BLaER1 (cell line): ENCODE measurements at regions not wholly inside any gene's neighbourhood (a gene's known extent, or its start where the extent isn't known, plus 50 kb on each side); places are given as distances from the start of the nearest gene placed in this dataset.

ENCODE experiments used
- H3K27ac ChIP-seq: shearing (Covaris generic); formaldehyde crosslinking; 2 replicates; pipeline ENCODE4 v1.8.1; 2022
- H3K27me3 ChIP-seq: shearing (Covaris generic); formaldehyde crosslinking; 2 replicates; pipeline ENCODE4 v1.8.1; 2022
- H3K36me3 ChIP-seq: shearing (Covaris generic); formaldehyde crosslinking; 2 replicates; pipeline ENCODE4 v1.8.1; 2022
- H3K4me1 ChIP-seq: shearing (Covaris generic); formaldehyde crosslinking; 2 replicates; pipeline ENCODE4 v1.8.1; 2022
- H3K4me2 ChIP-seq: shearing (Covaris generic); formaldehyde crosslinking; 2 replicates; pipeline ENCODE4 v1.8.1; 2022
- H3K4me3 ChIP-seq: shearing (Covaris generic); formaldehyde crosslinking; 2 replicates; pipeline ENCODE4 v1.8.1; 2022
- H3K9ac ChIP-seq: shearing (Covaris generic); formaldehyde crosslinking; 2 replicates; pipeline ENCODE4 v1.8.1; 2022
- H3K9me3 ChIP-seq: shearing (Covaris generic); formaldehyde crosslinking; 2 replicates; pipeline ENCODE4 v1.8.1; 2022
- H4K20me1 ChIP-seq: shearing (Covaris generic); formaldehyde crosslinking; 2 replicates; pipeline ENCODE4 v1.8.1; 2022
- Cebpa-rat ChIP-seq: shearing (Covaris generic); IDR thresholded peaks from 2 replicates; pipeline ENCODE4 v1.8.1; 2022

DNA sequence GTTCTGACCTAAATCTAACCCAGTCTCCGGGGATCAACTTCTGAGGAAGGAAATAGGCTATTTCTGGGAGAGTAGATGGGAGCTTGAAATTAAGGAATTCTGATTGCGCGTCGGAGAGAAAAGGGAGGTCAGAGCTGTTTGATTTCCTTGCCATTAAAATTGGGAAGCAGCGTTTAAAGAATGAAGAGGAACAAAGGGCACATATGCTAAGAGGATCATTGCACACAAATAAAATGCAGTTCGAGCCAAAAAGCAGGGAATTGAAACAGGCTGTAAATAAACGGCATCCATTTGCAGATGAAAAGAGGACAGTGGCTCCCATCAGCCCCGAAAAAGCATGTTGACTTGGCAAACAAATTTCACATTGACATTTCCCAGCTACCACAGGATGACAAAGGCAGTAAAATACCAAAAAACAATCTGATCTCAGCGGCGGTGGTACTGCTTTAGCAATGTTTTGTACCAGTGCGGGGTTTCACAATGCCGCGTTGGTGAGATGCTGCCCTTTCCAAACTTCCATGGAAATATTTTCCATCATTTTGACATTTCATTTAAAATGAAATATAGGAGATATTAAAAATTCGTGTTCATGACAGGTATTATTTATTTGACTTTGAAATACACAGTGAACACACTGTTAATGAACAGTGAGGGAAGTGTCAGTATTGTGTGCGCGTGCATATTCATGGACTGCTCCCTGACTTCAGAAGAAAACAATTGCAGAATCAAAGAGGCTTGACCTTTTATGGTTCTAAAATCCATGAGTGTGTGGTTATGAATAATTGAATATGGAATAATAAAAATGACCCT is 108.8 kb downstream of the SQOR start:
- H3K4me3 ChIP-seq = no peak overlapping the region
- H3K4me1 ChIP-seq = no peaks in the 10 kb centered on the region
- no peaks in the 10 kb centered on the region for H3K36me3 ChIP-seq
- H3K27me3 ChIP-seq = no peaks in the 10 kb centered on the region
- no peaks in the 10 kb centered on the region for H4K20me1 ChIP-seq
- no peak for TF ChIP-seq Cebpa-rat
- H3K27ac ChIP-seq = no peak overlapping the region
- H3K9me3 ChIP-seq = 0 out of 2 replicates have a peak, but pooled peaks cover 3% of the 10 kb centered on the region
- no peak overlapping the region for H3K9ac ChIP-seq
- no peak overlapping the region for H3K4me2 ChIP-seq

GRCh38 chr15:45744236-45744589 is 109.4 kb downstream of the SQOR start:
- H3K4me2 ChIP-seq = no peak overlapping the region
- no peaks in the 10 kb centered on the region for H3K27me3 ChIP-seq
- H3K27ac ChIP-seq = no peak overlapping the region
- H4K20me1 ChIP-seq = no peaks in the 10 kb centered on the region
- H3K9me3 ChIP-seq = 0 out of 2 replicates have a peak, but pooled peaks cover 3% of the 10 kb centered on the region
- H3K36me3 ChIP-seq = no peaks in the 10 kb centered on the region
- H3K9ac ChIP-seq = no peak overlapping the region
- no peaks in the 10 kb centered on the region for H3K4me1 ChIP-seq
- TF ChIP-seq Cebpa-rat = no peak
- H3K4me3 ChIP-seq = no peak overlapping the region

- TF ChIP-seq Cebpa-rat = no peak
Measured at GRCh38 chr15:45747426-45747825, 112.6 kb downstream of the SQOR start.

GRCh38 chr15:45751629-45752028 is 116.8 kb downstream of the SQOR start:
- no peak overlapping the region for H3K9ac ChIP-seq
- no peaks in the 10 kb centered on the region for H3K4me1 ChIP-seq
- no peaks in the 10 kb centered on the region for H3K36me3 ChIP-seq
- H3K27me3 ChIP-seq = no peaks in the 10 kb centered on the region
- TF ChIP-seq Cebpa-rat = no peak
- no peak overlapping the region for H3K27ac ChIP-seq
- H3K4me3 ChIP-seq = no peak overlapping the region
- H4K20me1 ChIP-seq = no peaks in the 10 kb centered on the region
- no peak overlapping the region for H3K4me2 ChIP-seq
- no peaks in the 10 kb centered on the region for H3K9me3 ChIP-seq

More at GRCh38 chr15:45747426-45747825, 112.6 kb downstream of the SQOR start:
- Histone ChIP-seq H3K4me3 (no peak overlapping the region), H4K20me1 (no peaks in the 10 kb centered on the region), H3K9ac (no peak overlapping the region), H3K27me3 (no peaks in the 10 kb centered on the region), H3K4me1 (no peaks in the 10 kb centered on the region), H3K36me3 (no peaks in the 10 kb centered on the region), H3K4me2 (no peak overlapping the region), H3K9me3 (no peaks in the 10 kb centered on the region), H3K27ac (no peak overlapping the region)

GRCh38 chr15:45759936-45760335 is 125.1 kb downstream of the SQOR start:
- Histone ChIP-seq H3K27me3 (no peaks in the 10 kb centered on the region), H3K27ac (no peak overlapping the region), H3K36me3 (no peaks in the 10 kb centered on the region), H3K9ac (no peak overlapping the region), H4K20me1 (no peaks in the 10 kb centered on the region), H3K4me1 (no peaks in the 10 kb centered on the region), H3K4me2 (no peak overlapping the region), H3K4me3 (no peak overlapping the region), H3K9me3 (no peaks in the 10 kb centered on the region)
- TF ChIP-seq Cebpa-rat = no peak

GRCh38 chr15:45762726-45763125 is 127.9 kb downstream of the SQOR start:
- Histone ChIP-seq H3K36me3 (no peaks in the 10 kb centered on the region), H3K27me3 (no peaks in the 10 kb centered on the region), H3K9me3 (no peaks in the 10 kb centered on the region; the same call in 1 of the 2 replicates), H3K4me3 (no peak overlapping the region), H3K4me1 (no peaks in the 10 kb centered on the region), H3K4me2 (no peak overlapping the region), H3K27ac (no peak overlapping the region), H4K20me1 (no peaks in the 10 kb centered on the region), H3K9ac (no peak overlapping the region)
- no peak for TF ChIP-seq Cebpa-rat

DNA sequence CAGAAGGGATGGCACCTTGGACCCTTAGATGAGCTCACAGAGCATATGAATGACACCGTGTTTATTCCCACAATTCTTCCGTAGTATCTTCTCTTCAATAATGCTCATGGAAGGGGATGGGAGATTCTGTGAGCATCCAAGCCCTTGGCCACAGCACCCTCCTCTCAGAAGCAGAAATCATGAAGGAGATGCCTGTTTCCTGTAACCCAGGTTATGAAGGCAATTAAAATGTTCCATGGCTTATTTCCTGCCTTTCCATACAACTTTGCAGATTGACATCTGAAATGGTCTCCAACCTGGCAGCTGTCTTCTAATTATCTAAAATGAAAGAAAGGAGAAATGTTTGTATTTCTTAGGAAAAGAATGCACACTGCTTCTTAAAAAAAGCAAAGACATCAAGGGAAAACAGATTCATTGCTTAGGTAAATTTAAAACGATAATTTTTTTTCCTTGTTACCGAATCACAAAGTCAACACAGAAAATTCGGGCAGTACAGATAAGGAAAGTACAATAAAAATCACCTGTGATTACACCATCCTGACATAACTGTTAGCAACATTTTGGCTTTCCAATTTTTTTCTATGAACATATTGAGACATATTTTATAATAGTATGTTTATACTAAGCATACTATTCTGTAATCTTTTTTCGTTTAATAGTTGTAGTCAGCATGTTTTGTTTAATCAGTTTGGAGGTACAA is 128.5 kb downstream of the SQOR start:
- no peak overlapping the region for H3K4me2 ChIP-seq

DNA sequence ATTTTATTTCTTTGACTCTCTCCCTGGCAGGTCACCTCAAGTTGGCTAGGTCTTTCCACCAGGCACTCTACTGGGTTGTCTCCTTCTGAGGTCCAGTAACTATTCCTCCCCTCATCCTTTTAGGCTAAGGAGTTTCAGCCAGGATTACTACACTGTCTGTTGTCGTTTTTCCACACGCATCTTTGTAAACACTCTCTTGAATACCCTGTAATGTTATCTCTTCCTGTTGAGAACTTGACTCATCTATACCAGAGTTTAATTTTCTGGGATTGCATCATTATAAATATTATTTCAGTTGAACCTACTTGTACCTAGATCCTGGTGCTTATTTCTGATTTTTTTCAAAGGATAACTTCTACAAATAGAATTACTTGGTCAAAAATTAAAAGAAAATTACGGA is 138.3 kb downstream of the SQOR start:
- H3K4me1 ChIP-seq = no peaks in the 10 kb centered on the region
- H3K9ac ChIP-seq = no peak overlapping the region
- H3K36me3 ChIP-seq = no peaks in the 10 kb centered on the region

More for the DNA sequence above, 128.5 kb downstream of the SQOR start:
- H3K27ac ChIP-seq = no peak overlapping the region
- H4K20me1 ChIP-seq = no peaks in the 10 kb centered on the region
- no peak overlapping the region for H3K4me3 ChIP-seq
- no peaks in the 10 kb centered on the region; the same call in 1 of the 2 replicates for H3K9me3 ChIP-seq
- no peaks in the 10 kb centered on the region for H3K4me1 ChIP-seq
- H3K9ac ChIP-seq = no peak overlapping the region
- H3K27me3 ChIP-seq = no peaks in the 10 kb centered on the region
- TF ChIP-seq Cebpa-rat = no peak
- no peaks in the 10 kb centered on the region for H3K36me3 ChIP-seq

DNA sequence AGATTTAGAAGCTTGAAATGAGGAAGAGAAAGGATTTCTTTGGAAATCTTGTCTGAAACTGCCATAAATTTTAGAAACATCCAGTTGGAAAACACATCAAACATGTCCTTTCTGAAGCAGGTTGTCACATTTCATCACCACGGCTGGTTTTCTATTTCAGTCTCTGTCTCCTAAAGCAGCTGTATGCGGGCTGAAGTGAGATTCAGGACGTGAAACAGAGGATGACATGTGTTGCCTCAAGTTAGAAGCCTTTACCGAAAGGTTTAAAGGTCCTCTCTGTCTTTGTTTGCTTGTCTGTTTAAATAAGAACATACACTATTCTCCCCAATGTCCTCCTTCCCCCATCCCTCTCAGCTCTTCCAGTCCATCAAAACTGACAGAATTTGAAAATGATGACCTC is 141.9 kb downstream of the SQOR start:
- no peak for TF ChIP-seq Cebpa-rat
- Histone ChIP-seq H4K20me1 (no peaks in the 10 kb centered on the region), H3K4me1 (no peaks in the 10 kb centered on the region), H3K4me3 (no peak overlapping the region), H3K9me3 (no peaks in the 10 kb centered on the region), H3K27me3 (no peaks in the 10 kb centered on the region), H3K4me2 (no peak overlapping the region), H3K9ac (no peak overlapping the region), H3K27ac (no peak overlapping the region), H3K36me3 (no peaks in the 10 kb centered on the region)

More for the DNA sequence above, 138.3 kb downstream of the SQOR start:
- Histone ChIP-seq H3K27me3 (no peaks in the 10 kb centered on the region), H3K4me3 (no peak overlapping the region), H3K27ac (no peak overlapping the region), H3K9me3 (0 out of 2 replicates have a peak, but pooled peaks cover 4% of the 10 kb centered on the region), H3K4me2 (no peak overlapping the region), H4K20me1 (no peaks in the 10 kb centered on the region)
- no peak for TF ChIP-seq Cebpa-rat

DNA sequence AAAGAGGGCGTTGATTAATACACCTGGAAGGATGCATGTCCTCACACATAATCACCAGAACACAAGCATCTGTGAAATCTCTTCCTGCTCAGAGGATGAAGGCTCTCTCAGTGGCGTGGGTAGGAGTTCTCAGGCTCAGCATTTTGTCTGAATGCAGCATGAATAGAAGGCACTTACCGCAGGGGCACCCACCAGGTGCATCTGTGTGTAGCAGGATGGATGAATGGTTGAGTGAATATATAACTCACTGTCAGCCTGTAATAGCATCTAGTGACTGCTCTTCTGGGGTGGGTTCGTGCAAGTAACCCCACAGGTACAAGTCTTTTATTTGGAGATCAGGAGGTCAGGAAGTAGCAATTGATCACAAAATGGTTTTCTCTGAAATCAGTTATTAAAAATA is 143.0 kb downstream of the SQOR start:
- H3K27me3 ChIP-seq = no peaks in the 10 kb centered on the region
- no peaks in the 10 kb centered on the region for H4K20me1 ChIP-seq
- no peaks in the 10 kb centered on the region for H3K9me3 ChIP-seq
- H3K4me1 ChIP-seq = no peaks in the 10 kb centered on the region
- no peaks in the 10 kb centered on the region for H3K36me3 ChIP-seq
- H3K27ac ChIP-seq = no peak overlapping the region
- no peak overlapping the region for H3K4me2 ChIP-seq
- no peak overlapping the region for H3K9ac ChIP-seq
- no peak overlapping the region for H3K4me3 ChIP-seq
- no peak for TF ChIP-seq Cebpa-rat
